SK-N-SH (cell line): ENCODE measurements at regions not wholly inside any gene's neighbourhood (a gene's known extent, or its start where the extent isn't known, plus 50 kb on each side); places are given as distances from the start of the nearest gene placed in this dataset.

Source experiments
- CTCF ChIA-PET: fragments of 300-600, 350-600 bp; formaldehyde crosslinking; extraction: SDS; loops from one replicate; lab custom pipeline; 2021; lab: Yijun Ruan, JAX
- POLR2A ChIA-PET: fragments of 350-600 bp; sonication (Branson Sonifier 250); formaldehyde crosslinking; extraction: SDS; loops from one replicate; lab custom pipeline; 2020; ENCODE audit warnings: antibody characterized with exemption, inconsistent platforms; lab: Yijun Ruan, JAX
- DNase-seq: peaks from one replicate; pipeline ENCODE4 v3.0.0; 2012
- H2AFZ ChIP-seq: fragments of 200-600 bp; sonication (generic); 2 replicates; pipeline ENCODE4 v1.8.1; 2016; ENCODE audit warnings: antibody characterized with exemption, mild to moderate bottlenecking, low read depth
- H3F3A ChIP-seq: fragments of 200-600 bp; sonication (generic); replicated peaks from 2 replicates; pipeline ENCODE3; 2016; ENCODE audit warnings: antibody characterized with exemption, mild to moderate bottlenecking; ENCODE audit not compliant: insufficient read depth
- H3K27ac ChIP-seq, 2 experiments: fragments of 200-500 bp in 1 of 2; fragments of 200-600 bp in 1 of 2; sonication (Bioruptor generic) in 1 of 2; sonication (generic), shearing (Covaris generic) in 1 of 2; 2 replicates each; pipeline versions ENCODE4 v1.5.1 to v1.6.1; 2014 to 2016; ENCODE audit warnings: low read depth in 2 of 2, inconsistent platforms in 1 of 2, low read length in 1 of 2, mild to moderate bottlenecking in 1 of 2, mixed read lengths in 1 of 2
- H3K27me3 ChIP-seq: fragments of 200-600 bp; sonication (generic), shearing (Covaris generic); 2 replicates; pipeline ENCODE4 v1.6.1; 2016; ENCODE audit warnings: mixed run types; ENCODE audit not compliant: insufficient read depth
- H3K36me3 ChIP-seq, 2 experiments: fragments of 200-500 bp in 1 of 2; fragments of 200-600 bp in 1 of 2; sonication (Bioruptor generic) in 1 of 2; sonication (generic) in 1 of 2; replicated peaks in 1 of 2; 2 replicates each; pipeline versions ENCODE3 to v1.5.1; 2014 to 2016; ENCODE audit warnings: low read length in 1 of 2, mild to moderate bottlenecking in 1 of 2; ENCODE audit not compliant: insufficient read depth in 2 of 2, control insufficient read depth in 1 of 2
- H3K4me1 ChIP-seq, 2 experiments: fragments of 200-500 bp in 1 of 2; fragments of 200-600 bp in 1 of 2; sonication (Bioruptor generic) in 1 of 2; sonication (generic), shearing (Covaris generic) in 1 of 2; 2 replicates each; pipeline versions ENCODE4 v1.5.1 to v1.6.1; 2014 to 2016; ENCODE audit warnings: low read depth in 1 of 2, low read length in 1 of 2, mixed run types in 1 of 2; ENCODE audit not compliant: insufficient read depth in 2 of 2, control insufficient read depth in 1 of 2
- H3K4me2 ChIP-seq: fragments of 200-600 bp; sonication (generic), shearing (Covaris generic); 2 replicates; pipeline ENCODE4 v1.6.1; 2017; ENCODE audit warnings: mixed run types
- H3K4me3 ChIP-seq, 2 experiments: fragments of 200-500 bp in 1 of 2; fragments of 200-600 bp in 1 of 2; sonication (Bioruptor generic) in 1 of 2; sonication (generic), shearing (Covaris generic) in 1 of 2; 2 replicates each; pipeline versions ENCODE4 v1.5.1 to v1.8.1; 2014 to 2016; ENCODE audit warnings: low read depth in 2 of 2, inconsistent platforms in 1 of 2, low read length in 1 of 2, mild to moderate bottlenecking in 1 of 2, mixed read lengths in 1 of 2, moderate library complexity in 1 of 2
- H3K79me2 ChIP-seq: fragments of 200-600 bp; sonication (generic); 2 replicates; pipeline ENCODE4 v1.8.1; 2017; ENCODE audit warnings: mild to moderate bottlenecking; ENCODE audit not compliant: insufficient read depth
- H3K9ac ChIP-seq: fragments of 200-600 bp; sonication (generic); 2 replicates; pipeline ENCODE4 v1.6.1; 2017; ENCODE audit warnings: mixed run types
- H3K9me2 ChIP-seq: fragments of 200-600 bp; sonication (generic); 2 replicates; pipeline ENCODE4 v1.6.1; 2017; ENCODE audit warnings: mixed run types
- H3K9me3 ChIP-seq: fragments of 200-600 bp; sonication (generic); 2 replicates; pipeline ENCODE4 v1.6.1; 2017; ENCODE audit warnings: mixed run types, mild to moderate bottlenecking, moderate library complexity
- H4K20me1 ChIP-seq: fragments of 200-600 bp; sonication (generic); 2 replicates; pipeline ENCODE4 v1.6.1; 2017; ENCODE audit warnings: mild to moderate bottlenecking, mixed run types; ENCODE audit not compliant: insufficient read depth
- ELF1 ChIP-seq: IDR thresholded peaks from 2 replicates; pipeline ENCODE4 v1.4.0; 2012
- EP300 ChIP-seq, 2 experiments: IDR thresholded peaks; 2 replicates each; pipeline versions ENCODE4 v1.4.0 to v1.6.1; 2012; ENCODE audit warnings: borderline replicate concordance in 1 of 2, low read depth in 1 of 2, low read length in 1 of 2
- EZH2phosphoT487 ChIP-seq: fragments of 200-600 bp; sonication (generic); IDR thresholded peaks from 2 replicates; pipeline ENCODE4 v1.6.1; 2017; ENCODE audit warnings: low read depth, mixed run types, mild to moderate bottlenecking, antibody characterized with exemption, moderate library complexity, borderline replicate concordance
- FOSL2 ChIP-seq: IDR thresholded peaks from 2 replicates; pipeline ENCODE4 v1.4.0; 2012; ENCODE audit warnings: low read depth, mild to moderate bottlenecking, moderate library complexity, borderline replicate concordance
- FOXM1 ChIP-seq: IDR thresholded peaks from 2 replicates; pipeline ENCODE4 v1.4.0; 2012; ENCODE audit warnings: low read depth, mild to moderate bottlenecking
- GATA2 ChIP-seq: sonication (generic); formaldehyde crosslinking; IDR thresholded peaks from 2 replicates; pipeline ENCODE4 v1.5.0; 2020; ENCODE audit warnings: mild to moderate bottlenecking, missing genetic modification reagents
- IRF3 ChIP-seq: fragments of 150-350 bp; IDR thresholded peaks from 2 replicates; pipeline ENCODE4 v1.6.1; 2016; ENCODE audit warnings: mild to moderate bottlenecking, low read depth, low read length
- JUND ChIP-seq: IDR thresholded peaks from 2 replicates; pipeline ENCODE4 v1.4.0; 2012
- MAX ChIP-seq: IDR thresholded peaks from 2 replicates; pipeline ENCODE4 v1.4.0; 2012; ENCODE audit warnings: low read depth
- MEF2A ChIP-seq: IDR thresholded peaks from 2 replicates; pipeline ENCODE4 v1.4.0; 2012; ENCODE audit warnings: low read depth, borderline replicate concordance
- MXI1 ChIP-seq: IDR thresholded peaks from 2 replicates; pipeline ENCODE4 v1.6.1; 2012; ENCODE audit warnings: mild to moderate bottlenecking, low read depth, low read length, improper control_type of control experiment
- NRF1 ChIP-seq: IDR thresholded peaks from 2 replicates; pipeline ENCODE4 v1.6.1; 2012; ENCODE audit warnings: low read depth, mild to moderate bottlenecking, low read length
- PBX3 ChIP-seq: IDR thresholded peaks from 2 replicates; pipeline ENCODE4; 2012
- POLR2AphosphoS5 ChIP-seq: IDR thresholded peaks from 2 replicates; pipeline ENCODE4 v1.6.1; 2012; ENCODE audit warnings: low read depth, low read length
- RAD21 ChIP-seq: IDR thresholded peaks from 2 replicates; pipeline ENCODE4 v1.6.1; 2012; ENCODE audit warnings: mild to moderate bottlenecking, low read length
- RCOR1 ChIP-seq: fragments of 150-350 bp; IDR thresholded peaks from 2 replicates; pipeline ENCODE4 v1.6.1; 2017; ENCODE audit warnings: antibody characterized with exemption, low read length
- RXRA ChIP-seq: IDR thresholded peaks from 2 replicates; pipeline ENCODE4 v1.4.0; 2012; ENCODE audit warnings: low read depth, mild to moderate bottlenecking, borderline replicate concordance
- TCF12 ChIP-seq: IDR thresholded peaks from 2 replicates; pipeline ENCODE4 v1.4.0; 2012
- TEAD4 ChIP-seq: IDR thresholded peaks from 2 replicates; pipeline ENCODE4 v1.4.0; 2012; ENCODE audit warnings: mild to moderate bottlenecking, borderline replicate concordance; ENCODE audit not compliant: insufficient read depth
- USF1 ChIP-seq: IDR thresholded peaks from 2 replicates; pipeline ENCODE4 v1.4.0; 2012; ENCODE audit warnings: low read depth, borderline replicate concordance
- WGBS: methylation state at CpG from one replicate; pipeline ENCODE4 v1.1.6; 2017; ENCODE audit warnings: low lambda C conversion rate; 5-methylcytosine and 5-hydroxymethylcytosine counted together

- no peaks in the 10 kb centered on the region for H3F3A ChIP-seq
- H3K4me3 ChIP-seq = no peak overlapping the region
- H3K27ac ChIP-seq = no peak overlapping the region
- WGBS = 7% methylated on average over 4 of the region's 4 CpGs
- no peak overlapping the region for H2AFZ ChIP-seq
- H3K79me2 ChIP-seq = no peaks in the 10 kb centered on the region
- no peaks in the 10 kb centered on the region for H4K20me1 ChIP-seq
- TF ChIP-seq FOXM1 (no peak), RXRA (no peak), FOSL2 (no peak), TCF12 (no peak), NRF1 (no peak), GATA2 (CRISPR knock-in tag) (no peak), RCOR1 (no peak)
- H3K27me3 ChIP-seq = no peaks in the 10 kb centered on the region
- no peak overlapping the region for H3K4me2 ChIP-seq
- ChIA-PET CTCF (interaction anchor here (0.6 kb wide), 1 partner anchor 538 kb away, joined by 3 read pairs; no protein-coding TSS in a partner anchor), POLR2A (no interaction called here)
- no peaks in the 10 kb centered on the region for H3K9me3 ChIP-seq
- H3K36me3 ChIP-seq = no peaks in the 10 kb centered on the region
- no peaks in the 10 kb centered on the region for H3K9me2 ChIP-seq
- no peaks in the 10 kb centered on the region for H3K4me1 ChIP-seq
- DNase-seq = no peak
- no peak overlapping the region for H3K9ac ChIP-seq
These were observed 174.5 kb upstream of the TRPC4 start for GRCh38 chr13:38044067-38044466.

- Histone ChIP-seq H3K4me3 (no peak overlapping the region), H4K20me1 (no peaks in the 10 kb centered on the region), H3K36me3 (no peaks in the 10 kb centered on the region), H2AFZ (no peak overlapping the region), H3K9me3 (no peaks in the 10 kb centered on the region), H3F3A (no peaks in the 10 kb centered on the region), H3K79me2 (no peaks in the 10 kb centered on the region), H3K9ac (no peak overlapping the region), H3K27me3 (no peaks in the 10 kb centered on the region), H3K4me1 (no peaks in the 10 kb centered on the region), H3K4me2 (no peak overlapping the region), H3K9me2 (no peaks in the 10 kb centered on the region), H3K27ac (no peak overlapping the region)
- ChIA-PET POLR2A (no interaction called here), CTCF (no interaction called here)
- no peak for DNase-seq
- TF ChIP-seq USF1 = no peak
- no peak for TF ChIP-seq IRF3
- no peak for TF ChIP-seq FOXM1
- no peak for TF ChIP-seq EP300 (IDR thresholded peaks at IDR 0.05; ENCODE audit: borderline replicate concordance in 1 of 2, low read depth in 1 of 2, low read length in 1 of 2)
- TF ChIP-seq POLR2AphosphoS5 = no peak
- TF ChIP-seq RAD21 = no peak
- TF ChIP-seq MAX = no peak
- no peak for TF ChIP-seq MEF2A
- TF ChIP-seq PBX3 = no peak
- TF ChIP-seq EZH2phosphoT487 = no peak
- TF ChIP-seq MXI1 = no peak
- no peak for TF ChIP-seq TEAD4
- TF ChIP-seq FOSL2 = no peak
- no peak for TF ChIP-seq GATA2 (CRISPR knock-in tag)
- TF ChIP-seq ELF1 = no peak
- no peak for TF ChIP-seq JUND
- TF ChIP-seq RXRA = no peak
- WGBS = 4% methylated on average over 2 of the region's 2 CpGs
These were observed 173.2 kb upstream of the TRPC4 start for GRCh38 chr13:38042771-38043170.
